GM19240 (cell line): ENCODE measurements at regions not wholly inside any gene's neighbourhood (a gene's known extent, or its start where the extent isn't known, plus 50 kb on each side); places are given as distances from the start of the nearest gene placed in this dataset.

ENCODE experiments used
- DNase-seq: peaks from one replicate; pipeline ENCODE4 v3.0.0; 2011; ENCODE audit warnings: low spot score; ENCODE audit not compliant: insufficient read length

DNA sequence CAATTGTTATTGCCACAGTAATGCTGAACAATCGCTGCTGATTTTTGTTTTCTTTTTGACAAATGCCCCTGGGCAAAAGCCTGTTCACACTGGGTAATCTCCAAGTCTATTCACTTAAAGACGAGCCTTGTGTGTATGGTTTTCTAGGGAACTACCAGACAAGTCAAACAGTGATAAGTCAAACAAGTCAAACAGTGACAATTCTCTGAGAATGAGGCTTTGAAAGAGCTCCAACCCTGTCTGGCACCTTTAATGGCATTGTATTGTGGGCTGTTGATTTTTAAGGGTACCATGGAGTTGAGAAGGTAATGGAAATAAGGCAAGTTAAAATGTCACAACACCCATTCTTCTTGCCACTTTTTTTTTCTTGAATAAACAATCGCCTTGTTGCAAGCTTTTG is 59.4 kb upstream of the TMC3 start:
- DNase-seq, result no peak

DNA sequence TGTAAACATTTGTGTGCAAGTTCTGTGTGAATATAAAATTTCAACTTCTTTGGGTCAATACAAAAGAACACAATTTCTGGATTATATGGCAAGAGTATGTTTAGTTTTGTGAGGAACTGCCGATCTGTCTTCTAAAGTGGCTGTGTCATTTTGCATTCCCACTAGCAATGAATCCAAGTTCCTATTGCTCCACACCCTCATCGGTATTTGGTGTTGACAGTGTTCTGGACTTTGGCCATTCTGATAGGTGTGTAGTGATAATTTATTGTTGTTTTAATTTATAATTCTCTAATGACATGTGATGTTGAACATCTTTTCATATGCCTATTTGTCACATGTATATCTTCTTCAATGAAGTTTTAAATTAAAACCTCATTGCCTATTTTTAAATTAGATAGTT is 58.2 kb upstream of the TMC3 start:
- no peak for DNase-seq

DNA sequence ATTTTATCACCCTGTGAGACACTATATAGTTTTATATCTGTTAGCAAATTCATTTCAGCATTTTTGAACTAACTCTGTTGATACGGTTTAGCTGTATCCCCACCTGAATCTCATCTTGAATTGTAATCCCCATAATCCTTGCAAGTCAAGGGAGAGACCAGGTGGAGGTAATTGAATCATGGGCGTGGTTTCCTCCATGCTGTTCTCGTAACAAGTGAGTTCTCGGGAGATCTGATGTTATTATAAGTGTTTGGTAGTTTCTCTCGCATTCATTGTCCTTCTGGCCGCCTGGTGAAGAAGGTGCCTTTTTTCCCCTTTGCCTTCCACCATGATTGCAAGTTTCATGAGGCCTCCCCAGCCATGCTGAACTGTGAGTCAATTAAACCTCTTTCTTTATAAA is 53.2 kb upstream of the TMC3 start:
- no peak for DNase-seq

DNA sequence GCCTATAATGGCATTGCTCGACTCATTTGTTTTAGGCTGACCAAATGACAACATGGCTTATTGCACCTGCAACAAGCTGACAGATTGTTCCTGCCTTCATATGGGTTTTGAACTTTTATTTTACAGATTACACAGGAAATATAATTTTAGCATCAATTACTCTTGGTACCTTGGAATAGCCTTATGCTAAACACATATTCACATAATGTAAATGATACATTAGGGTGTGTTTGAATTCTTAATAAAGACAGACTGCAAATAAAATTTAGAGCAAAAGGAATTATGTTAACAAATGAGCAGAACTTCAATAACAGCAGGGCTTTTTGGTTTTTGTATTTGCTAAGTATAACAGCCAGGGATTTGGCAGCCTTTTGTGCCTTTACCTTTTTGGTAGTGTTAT is 51.9 kb upstream of the TMC3 start:
- DNase-seq, result no peak
